Ovary (tissue), 7 donors: ENCODE measurements at regions not wholly inside any gene's neighbourhood (a gene's known extent, or its start where the extent isn't known, plus 50 kb on each side); places are given as distances from the start of the nearest gene placed in this dataset.

Experiments
- DNase-seq, 5 donors: peaks; one replicate each; pipeline ENCODE4 v3.0.0-alpha.2; 2019 to 2020
- H3K27ac ChIP-seq, 2 donors: fragments of 200-600 bp; one replicate each; pipeline versions ENCODE4 v1.5.1 to v1.8.0; 2019 to 2022
- H3K27me3 ChIP-seq: fragments of 200-600 bp; one replicate; pipeline ENCODE4 v1.8.0; 2022
- H3K36me3 ChIP-seq: fragments of 200-600 bp; sonication (generic); one replicate; pipeline ENCODE4 v1.5.1; 2019
- H3K4me1 ChIP-seq: one replicate; pipeline ENCODE4 v1.8.1; 2013; ENCODE audit warnings: mild to moderate bottlenecking, moderate library complexity; ENCODE audit not compliant: insufficient read depth
- H3K4me3 ChIP-seq: fragments of 200-600 bp; sonication (generic); one replicate; pipeline ENCODE4 v1.5.1; 2017
- H3K9me3 ChIP-seq, 2 donors: fragments of 200-600 bp in 1 of 2; sonication (generic) in 1 of 2; one replicate each; pipeline versions ENCODE4 v1.5.1 to v1.8.1; 2013 to 2019; ENCODE audit warnings: mild to moderate bottlenecking in 1 of 2, moderate library complexity in 1 of 2
- EP300 ChIP-seq: sonication (generic); formaldehyde crosslinking; IDR thresholded peaks from one replicate; pipeline ENCODE4 v1.6.1; 2017; ENCODE audit warnings: antibody characterized with exemption
- POLR2A ChIP-seq: fragments of 450-650 bp; IDR thresholded peaks from one replicate; pipeline ENCODE4 v1.6.1; 2017; ENCODE audit warnings: antibody characterized with exemption, mild to moderate bottlenecking, moderate library complexity
- WGBS, 3 donors: extraction: QIAGEN DNeasy Blood & Tissue Kit in 1 of 3; methylation state at CpG; one replicate each; pipeline versions ENCODE4 v1.1.5 to v1.1.7; 2013 to 2017; 5-methylcytosine and 5-hydroxymethylcytosine counted together
- intact Hi-C, 4 donors: fragments of 100-400 bp; cut with DNase I; formaldehyde crosslinking; loops; one replicate each; pipeline versions ENCODE4 v1.11.0 to v1.15.1; 2022 to 2023
- TF ChIP-seq, protein P1 (sequence below), 3 donors: fragments of 450-650 bp in 2 of 3; fragments of 200-600 bp in 1 of 3; IDR thresholded peaks; one replicate each; pipeline versions ENCODE4 v1.5.1 to v1.8.0; 2016 to 2022; ENCODE audit warnings: antibody characterized with exemption in 3 of 3, mild to moderate bottlenecking in 1 of 3
- donor health status: DM: no; HTN: no; CAD: no; lungs with moderate emphysema.
- donor health status: DM: no; HTN: no; CAD: no.
- donor health status: Bipolar disorder and iron deficiency.
- donor health status: DM: no; HTN: no; CAD: no.
- donor health status: DM: yes; HTN: yes; CAD: no.

- TF ChIP-seq EP300 (no peak), POLR2A (no peak)
- TF ChIP-seq, protein P1, sequence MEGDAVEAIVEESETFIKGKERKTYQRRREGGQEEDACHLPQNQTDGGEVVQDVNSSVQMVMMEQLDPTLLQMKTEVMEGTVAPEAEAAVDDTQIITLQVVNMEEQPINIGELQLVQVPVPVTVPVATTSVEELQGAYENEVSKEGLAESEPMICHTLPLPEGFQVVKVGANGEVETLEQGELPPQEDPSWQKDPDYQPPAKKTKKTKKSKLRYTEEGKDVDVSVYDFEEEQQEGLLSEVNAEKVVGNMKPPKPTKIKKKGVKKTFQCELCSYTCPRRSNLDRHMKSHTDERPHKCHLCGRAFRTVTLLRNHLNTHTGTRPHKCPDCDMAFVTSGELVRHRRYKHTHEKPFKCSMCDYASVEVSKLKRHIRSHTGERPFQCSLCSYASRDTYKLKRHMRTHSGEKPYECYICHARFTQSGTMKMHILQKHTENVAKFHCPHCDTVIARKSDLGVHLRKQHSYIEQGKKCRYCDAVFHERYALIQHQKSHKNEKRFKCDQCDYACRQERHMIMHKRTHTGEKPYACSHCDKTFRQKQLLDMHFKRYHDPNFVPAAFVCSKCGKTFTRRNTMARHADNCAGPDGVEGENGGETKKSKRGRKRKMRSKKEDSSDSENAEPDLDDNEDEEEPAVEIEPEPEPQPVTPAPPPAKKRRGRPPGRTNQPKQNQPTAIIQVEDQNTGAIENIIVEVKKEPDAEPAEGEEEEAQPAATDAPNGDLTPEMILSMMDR (IDR thresholded peaks at IDR 0.05) = no peak
- 13 to 18% (median 13%) methylated on average over 16 of the region's 16 CpGs for WGBS, 3 donors
- intact Hi-C loops = no loop called here
- Histone ChIP-seq H3K4me1 (no peaks in the 10 kb centered on the region), H3K27ac (no peak overlapping the region), H3K9me3 (no peaks in the 10 kb centered on the region), H3K36me3 (no peaks in the 10 kb centered on the region), H3K4me3 (peak overlapping the region; percentile 11), H3K27me3 (no peaks in the 10 kb centered on the region)
- peak; percentile 53 to 73 (median 68) for DNase-seq
Observed at GRCh38 chr9:106697750-106698502, 165.0 kb upstream of the ZNF462 start.

DNA sequence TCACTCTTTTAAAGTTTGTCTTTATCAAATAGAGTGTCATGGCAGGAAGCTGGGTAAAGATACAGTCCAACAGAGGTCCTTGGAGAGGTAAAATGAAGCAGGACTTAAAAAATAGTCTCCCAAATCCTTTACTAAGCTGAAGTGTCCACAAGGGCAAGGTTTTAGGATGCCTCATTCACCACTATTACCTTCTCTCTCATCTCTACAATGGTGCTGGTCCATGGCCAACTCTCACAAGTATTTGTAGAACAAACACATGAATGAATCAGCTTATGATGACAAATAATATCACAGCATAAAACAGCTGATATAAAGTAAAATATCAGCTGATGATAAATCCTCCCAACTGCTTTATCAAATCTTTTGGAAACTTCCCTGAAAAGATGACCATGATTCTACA is 162.3 kb upstream of the ZNF462 start:
- intact Hi-C loops = no loop called here
- Histone ChIP-seq H3K9me3 (no peaks in the 10 kb centered on the region), H3K27ac (no peak overlapping the region), H3K27me3 (no peaks in the 10 kb centered on the region), H3K4me3 (no peak overlapping the region), H3K36me3 (no peaks in the 10 kb centered on the region), H3K4me1 (no peaks in the 10 kb centered on the region)
- no peak for DNase-seq
- TF ChIP-seq, protein P1 (IDR thresholded peaks at IDR 0.05) = no peak
- TF ChIP-seq EP300 (no peak), POLR2A (no peak)

DNA sequence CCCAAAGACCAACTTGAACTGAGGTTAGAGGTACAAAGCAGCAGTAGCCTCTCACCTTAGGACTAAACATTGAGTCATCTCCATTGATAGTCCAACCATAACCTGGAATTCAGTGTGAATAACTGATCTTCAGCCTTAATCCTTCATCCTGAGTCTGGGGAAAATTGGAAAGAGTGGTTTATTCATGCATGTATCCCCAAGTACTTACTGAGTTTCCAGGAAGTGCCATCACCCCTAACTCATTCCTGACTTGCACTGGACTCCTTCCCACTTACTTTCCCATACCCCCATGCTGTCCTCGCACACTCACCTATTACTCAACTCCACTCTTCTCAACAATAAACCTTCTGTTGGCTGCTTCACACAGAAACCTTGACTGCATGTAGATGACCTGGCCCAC is 161.4 kb upstream of the ZNF462 start:
- no peak overlapping the region for H3K4me3 ChIP-seq
- intact Hi-C loops = no loop called here
- no peaks in the 10 kb centered on the region for H3K9me3 ChIP-seq
- no peaks in the 10 kb centered on the region for H3K4me1 ChIP-seq
- WGBS, 3 donors = 96 to 100% (median 100%) methylated on average over 1 of the region's 1 CpG
- TF ChIP-seq, protein P1 (IDR thresholded peaks at IDR 0.05) = no peak
- TF ChIP-seq EP300 (no peak), POLR2A (no peak)
- no peaks in the 10 kb centered on the region for H3K27me3 ChIP-seq
- H3K36me3 ChIP-seq = no peaks in the 10 kb centered on the region
- H3K27ac ChIP-seq = no peak overlapping the region
- no peak for DNase-seq

DNA sequence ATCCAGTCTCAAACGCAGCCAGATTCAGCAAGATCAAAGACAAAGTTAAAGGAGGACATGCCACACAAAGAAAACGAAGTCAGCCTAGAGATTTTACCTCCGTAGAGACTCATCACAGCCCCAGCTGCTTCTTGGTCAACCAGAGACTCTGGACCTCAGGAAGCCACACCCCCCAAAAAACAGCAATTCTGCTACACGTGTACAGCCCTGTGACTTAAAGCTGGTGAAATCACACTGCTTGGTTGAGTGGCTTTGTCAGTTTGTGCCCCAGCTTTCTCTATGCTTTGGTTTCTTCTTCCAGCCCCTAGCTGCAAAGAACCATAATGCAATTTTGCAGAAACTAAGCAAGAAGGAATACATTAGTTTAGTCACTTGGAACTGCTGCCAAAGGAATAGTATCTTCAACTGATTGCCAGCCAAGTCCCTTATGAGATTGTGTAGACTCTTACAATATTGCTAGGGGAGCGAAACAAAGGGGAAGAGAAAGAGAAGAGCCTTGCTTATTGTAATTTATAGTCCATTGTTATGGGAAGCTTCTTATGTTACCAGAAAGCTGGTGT is 158.8 kb upstream of the ZNF462 start:
- Histone ChIP-seq H3K27ac (no peak overlapping the region), H3K27me3 (no peaks in the 10 kb centered on the region), H3K36me3 (no peaks in the 10 kb centered on the region), H3K9me3 (no peaks in the 10 kb centered on the region), H3K4me3 (no peak overlapping the region), H3K4me1 (peaks cover 4% of the 10 kb centered on the region)
- TF ChIP-seq EP300 = no peak
- no peak for TF ChIP-seq POLR2A
- TF ChIP-seq, protein P1 (IDR thresholded peaks at IDR 0.05) = no peak
- no peak for DNase-seq
- WGBS, 3 donors = 68 to 70% (median 68%) methylated on average over 5 of the region's 5 CpGs
- intact Hi-C loops = no loop called here
